Endothelial cell of umbilical vein (primary cell): ENCODE measurements at regions not wholly inside any gene's neighbourhood (a gene's known extent, or its start where the extent isn't known, plus 50 kb on each side); places are given as distances from the start of the nearest gene placed in this dataset.

Source experiments
- MYC ChIP-seq: IDR thresholded peaks from one replicate; pipeline ENCODE4 v1.6.1; 2011; ENCODE audit warnings: mild to moderate bottlenecking, low read depth, low read length
- TF ChIP-seq, protein P1 (sequence below), 2 donors: IDR thresholded peaks; 1 replicate in 1 of 2; 2 replicates in 1 of 2; pipeline ENCODE4 v1.5.1; 2011; ENCODE audit warnings: low read length in 2 of 2, mild to moderate bottlenecking in 2 of 2, moderate library complexity in 2 of 2, control low read depth in 1 of 2, inconsistent platforms in 1 of 2, low read depth in 1 of 2; ENCODE audit not compliant: insufficient read depth in 1 of 2; ENCODE audit errors: extremely low read depth in 1 of 2

DNA sequence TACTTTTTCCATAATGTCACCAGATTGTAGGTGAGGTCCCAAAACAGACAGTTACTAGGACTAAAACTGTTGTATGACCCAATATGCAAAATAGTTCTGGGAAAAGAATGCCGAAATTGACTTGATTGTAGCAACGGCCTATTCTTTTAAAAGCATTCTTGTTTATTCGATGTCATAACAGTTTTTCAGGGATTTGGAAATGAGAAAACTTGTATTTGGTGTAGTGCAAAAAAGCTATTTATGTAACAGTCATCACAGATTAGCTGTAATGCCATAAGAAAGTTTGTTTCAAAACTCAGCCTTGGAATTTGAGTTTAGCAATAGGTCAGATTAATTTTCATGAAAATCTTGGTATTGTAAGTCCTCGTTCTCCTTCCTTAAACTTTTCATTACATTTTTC is 69.2 kb upstream of the DIAPH2 start:
- TF ChIP-seq, protein P1, sequence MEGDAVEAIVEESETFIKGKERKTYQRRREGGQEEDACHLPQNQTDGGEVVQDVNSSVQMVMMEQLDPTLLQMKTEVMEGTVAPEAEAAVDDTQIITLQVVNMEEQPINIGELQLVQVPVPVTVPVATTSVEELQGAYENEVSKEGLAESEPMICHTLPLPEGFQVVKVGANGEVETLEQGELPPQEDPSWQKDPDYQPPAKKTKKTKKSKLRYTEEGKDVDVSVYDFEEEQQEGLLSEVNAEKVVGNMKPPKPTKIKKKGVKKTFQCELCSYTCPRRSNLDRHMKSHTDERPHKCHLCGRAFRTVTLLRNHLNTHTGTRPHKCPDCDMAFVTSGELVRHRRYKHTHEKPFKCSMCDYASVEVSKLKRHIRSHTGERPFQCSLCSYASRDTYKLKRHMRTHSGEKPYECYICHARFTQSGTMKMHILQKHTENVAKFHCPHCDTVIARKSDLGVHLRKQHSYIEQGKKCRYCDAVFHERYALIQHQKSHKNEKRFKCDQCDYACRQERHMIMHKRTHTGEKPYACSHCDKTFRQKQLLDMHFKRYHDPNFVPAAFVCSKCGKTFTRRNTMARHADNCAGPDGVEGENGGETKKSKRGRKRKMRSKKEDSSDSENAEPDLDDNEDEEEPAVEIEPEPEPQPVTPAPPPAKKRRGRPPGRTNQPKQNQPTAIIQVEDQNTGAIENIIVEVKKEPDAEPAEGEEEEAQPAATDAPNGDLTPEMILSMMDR (IDR thresholded peaks at IDR 0.05; ENCODE audit: extremely low read depth in 1 of 2, insufficient read depth in 1 of 2, low read depth in 1 of 2, low read length in 2 of 2) = no peak
- TF ChIP-seq MYC = no peak
